ENCODE measurements at regions not wholly inside any gene's neighbourhood (a gene's known extent, or its start where the extent isn't known, plus 50 kb on each side); places are given as distances from the start of the nearest gene placed in this dataset.
A peak's percentile ranks its signal among the peaks of the same experiment; 100 is the strongest.

DNA sequence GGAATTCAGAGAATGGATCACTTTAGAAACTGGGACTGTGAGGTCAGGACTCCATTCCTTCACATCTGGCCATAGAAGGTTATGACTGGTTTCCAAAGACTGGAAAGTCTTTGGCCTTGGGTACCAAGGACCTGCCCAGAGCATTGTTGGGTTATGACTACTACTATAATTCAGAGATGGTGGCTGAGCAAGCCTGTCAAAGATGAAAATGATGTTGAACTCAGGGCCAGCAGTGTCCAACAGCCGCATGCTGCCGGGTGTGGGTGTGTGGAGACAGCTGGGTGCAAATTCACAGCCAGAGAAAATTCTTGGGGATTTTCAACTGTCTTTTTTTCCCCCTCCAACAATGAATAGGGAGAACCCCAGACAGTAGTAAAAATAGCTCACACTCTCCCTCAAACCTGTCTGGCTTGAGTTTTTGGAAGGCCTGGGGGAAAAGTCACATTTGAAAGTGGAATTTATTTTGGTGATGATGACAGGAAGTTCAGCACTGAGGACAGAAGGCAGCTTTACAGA is 166.8 kb upstream of the NCAM1 start:
- Histone ChIP-seq H3K27me3 (ENCODE audit: control insufficient read depth, insufficient read depth, low read length) (no peaks in the 10 kb centered on the region), H3K4me3 (ENCODE audit: low read depth, low read length) (no peak overlapping the region), H3K36me3 (ENCODE audit: control insufficient read depth, insufficient read depth, low read length) (no peaks in the 10 kb centered on the region)
- no peak for FAIRE-seq
- TF ChIP-seq CTCF (IDR thresholded peaks at IDR 0.05; ENCODE audit: insufficient read depth, low read length, severe bottlenecking): no peak
- DNase-seq (ENCODE audit: low read depth): no peak

DNA sequence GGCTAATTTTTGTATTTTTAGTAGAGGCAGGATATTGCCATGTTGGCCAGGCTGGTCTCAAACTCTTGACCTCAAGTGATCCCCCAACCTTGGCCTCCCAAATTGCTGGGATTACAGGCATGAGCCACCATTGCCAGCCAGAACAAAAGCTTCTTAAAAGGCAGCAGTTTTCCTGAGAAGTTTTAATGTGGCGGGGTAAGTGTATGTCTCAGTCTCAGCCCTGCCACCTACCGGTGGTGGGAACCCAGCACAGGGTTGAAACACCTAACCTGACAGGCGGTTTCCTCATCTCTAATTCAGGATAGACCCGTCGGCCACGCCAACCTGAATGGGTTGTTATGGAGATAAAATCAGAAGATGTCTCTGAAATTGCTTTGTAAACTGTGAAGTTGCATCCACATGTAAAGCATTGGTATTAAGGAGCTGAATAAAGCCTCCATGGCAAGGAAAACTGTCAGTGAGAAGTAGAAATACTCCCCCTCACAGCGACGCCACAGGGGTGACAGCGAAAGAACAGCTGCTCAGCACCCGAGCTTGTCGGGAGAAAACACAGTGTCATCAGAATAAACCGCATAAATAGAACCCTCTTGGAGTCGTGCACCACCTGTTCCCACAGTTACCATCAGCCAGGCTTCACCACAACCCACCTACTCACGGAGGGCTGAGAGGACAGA is 165.9 kb upstream of the NCAM1 start:
- DNase-seq (ENCODE audit: low read depth): peak; percentile 42
- Histone ChIP-seq H3K27me3 (ENCODE audit: control insufficient read depth, insufficient read depth, low read length) (no peaks in the 10 kb centered on the region), H3K4me3 (ENCODE audit: low read depth, low read length) (no peak overlapping the region), H3K36me3 (ENCODE audit: control insufficient read depth, insufficient read depth, low read length) (no peaks in the 10 kb centered on the region)
- FAIRE-seq: no peak
- peak; percentile 74 for TF ChIP-seq CTCF (IDR thresholded peaks at IDR 0.05; ENCODE audit: insufficient read depth, low read length, severe bottlenecking)

- Histone ChIP-seq H3K4me3 (ENCODE audit: low read depth, low read length) (no peak overlapping the region), H3K36me3 (ENCODE audit: control insufficient read depth, insufficient read depth, low read length) (no peaks in the 10 kb centered on the region), H3K27me3 (ENCODE audit: control insufficient read depth, insufficient read depth, low read length) (no peaks in the 10 kb centered on the region)
- TF ChIP-seq CTCF (IDR thresholded peaks at IDR 0.05; ENCODE audit: insufficient read depth, low read length, severe bottlenecking): no peak
- no peak for FAIRE-seq
- DNase-seq (ENCODE audit: low read depth): no peak
Measured at GRCh38 chr11:112795911-112796649, 165.1 kb upstream of the NCAM1 start.

DNA sequence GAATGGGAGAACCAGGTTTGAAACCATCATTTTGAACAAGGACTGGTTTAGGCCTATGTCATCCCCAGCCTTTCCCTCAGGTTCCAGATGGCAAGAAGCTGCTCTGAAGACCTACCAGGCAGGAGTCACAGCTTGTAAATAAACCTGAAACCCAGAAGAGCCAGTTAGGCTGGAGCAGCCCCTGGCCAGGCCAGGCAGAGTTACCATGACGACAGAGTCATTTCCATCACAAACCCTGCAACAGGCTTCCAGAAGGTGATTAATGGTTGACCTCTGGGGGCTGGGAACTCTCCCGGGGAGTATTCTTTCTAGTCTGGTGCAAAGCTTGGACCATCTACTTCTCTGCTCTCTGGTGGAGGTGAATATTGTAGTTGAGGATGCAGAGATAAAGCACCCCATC is 164.1 kb upstream of the NCAM1 start:
- Histone ChIP-seq H3K4me3 (ENCODE audit: low read depth, low read length) (no peak overlapping the region), H3K36me3 (ENCODE audit: control insufficient read depth, insufficient read depth, low read length) (no peaks in the 10 kb centered on the region), H3K27me3 (ENCODE audit: control insufficient read depth, insufficient read depth, low read length) (no peaks in the 10 kb centered on the region)
- no peak for DNase-seq (ENCODE audit: low read depth)
- FAIRE-seq: no peak
- TF ChIP-seq CTCF (IDR thresholded peaks at IDR 0.05; ENCODE audit: insufficient read depth, low read length, severe bottlenecking): no peak

- DNase-seq (ENCODE audit: low read depth): peak; percentile 31
- H3K4me3 ChIP-seq (ENCODE audit: low read depth, low read length): no peak overlapping the region
- H3K36me3 ChIP-seq (ENCODE audit: control insufficient read depth, insufficient read depth, low read length): no peaks in the 10 kb centered on the region
- peak; percentile 71 for TF ChIP-seq CTCF (IDR thresholded peaks at IDR 0.05; ENCODE audit: insufficient read depth, low read length, severe bottlenecking)
- H3K27me3 ChIP-seq (ENCODE audit: control insufficient read depth, insufficient read depth, low read length): no peaks in the 10 kb centered on the region
- no peak for FAIRE-seq
Measured at GRCh38 chr11:112797648-112798293, 163.4 kb upstream of the NCAM1 start.

All from bronchial epithelial cell (primary cell).